Upper lobe of right lung (tissue), 1 donor: ENCODE measurements at regions not wholly inside any gene's neighbourhood (a gene's known extent, or its start where the extent isn't known, plus 50 kb on each side); places are given as distances from the start of the nearest gene placed in this dataset.

Source experiments
- ATAC-seq: fragments of 200-7000 bp; cut with Tn5 transposase; one replicate; pipeline ENCODE4 v1.9.1; 2020; ENCODE audit warnings: mild to moderate bottlenecking, moderate library complexity
- DNase-seq: peaks from one replicate; pipeline ENCODE4 v3.0.0-alpha.2; 2020
- H3K27ac ChIP-seq: fragments of 200-600 bp; one replicate; pipeline ENCODE4 v1.8.0; 2022
- H3K27me3 ChIP-seq: fragments of 200-600 bp; one replicate; pipeline ENCODE4 v1.8.0; 2022; ENCODE audit warnings: mild to moderate bottlenecking
- H3K36me3 ChIP-seq: fragments of 200-600 bp; one replicate; pipeline ENCODE4 v1.8.0; 2022
- H3K4me1 ChIP-seq: fragments of 200-600 bp; one replicate; pipeline ENCODE4 v1.8.0; 2022
- H3K4me3 ChIP-seq: fragments of 200-600 bp; one replicate; pipeline ENCODE4 v1.8.0; 2022; ENCODE audit warnings: mild to moderate bottlenecking
- H3K9me3 ChIP-seq: fragments of 200-600 bp; one replicate; pipeline ENCODE4 v1.8.0; 2022
- CTCF ChIP-seq: fragments of 200-600 bp; IDR thresholded peaks from one replicate; pipeline ENCODE4 v1.8.0; 2022; ENCODE audit warnings: antibody characterized with exemption
- intact Hi-C: fragments of 100-400 bp; cut with DNase I; formaldehyde crosslinking; loops from one replicate; pipeline ENCODE4 v1.11.0; 2022
- donor health status: DM: no; HTN: yes; CAD: no; lungs with severe emphysema.

DNA sequence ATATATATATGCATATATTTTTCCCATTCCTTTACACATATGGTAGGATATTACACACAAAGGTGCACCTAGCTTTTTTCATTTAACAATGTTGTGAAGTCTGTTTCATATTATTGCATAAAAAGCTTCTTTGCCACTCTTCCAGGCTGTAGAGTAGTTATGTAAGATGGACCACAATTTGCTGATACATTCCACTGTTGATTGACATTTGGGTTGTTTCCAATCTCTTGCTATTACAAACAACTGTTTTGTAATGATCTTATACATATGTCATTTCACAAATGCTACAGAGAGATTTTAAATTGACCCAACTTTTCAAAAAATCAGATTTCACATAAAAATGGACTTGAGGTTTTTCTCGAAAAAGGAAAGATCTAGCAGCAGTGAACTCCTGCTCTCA, 301.4 kb downstream of the CDCA7 start:
- no peak overlapping the region for H3K27ac ChIP-seq
- H3K4me1 ChIP-seq = no peaks in the 10 kb centered on the region
- no peaks in the 10 kb centered on the region for H3K9me3 ChIP-seq
- no peak for ATAC-seq
- no peaks in the 10 kb centered on the region for H3K36me3 ChIP-seq
- no peak overlapping the region for H3K4me3 ChIP-seq
- no peak for TF ChIP-seq CTCF
- intact Hi-C loops = no loop called here
- no peaks in the 10 kb centered on the region for H3K27me3 ChIP-seq
- no peak for DNase-seq

- no peak for ATAC-seq
- no peaks in the 10 kb centered on the region for H3K27me3 ChIP-seq
- H3K9me3 ChIP-seq = no peaks in the 10 kb centered on the region
- H3K4me3 ChIP-seq = no peak overlapping the region
- no peak for DNase-seq
- H3K27ac ChIP-seq = no peak overlapping the region
- intact Hi-C loops = no loop called here
- no peaks in the 10 kb centered on the region for H3K36me3 ChIP-seq
- TF ChIP-seq CTCF = no peak
- H3K4me1 ChIP-seq = no peaks in the 10 kb centered on the region
Measured at GRCh38 chr2:173657996-173658717, 303.5 kb downstream of the CDCA7 start.

DNA sequence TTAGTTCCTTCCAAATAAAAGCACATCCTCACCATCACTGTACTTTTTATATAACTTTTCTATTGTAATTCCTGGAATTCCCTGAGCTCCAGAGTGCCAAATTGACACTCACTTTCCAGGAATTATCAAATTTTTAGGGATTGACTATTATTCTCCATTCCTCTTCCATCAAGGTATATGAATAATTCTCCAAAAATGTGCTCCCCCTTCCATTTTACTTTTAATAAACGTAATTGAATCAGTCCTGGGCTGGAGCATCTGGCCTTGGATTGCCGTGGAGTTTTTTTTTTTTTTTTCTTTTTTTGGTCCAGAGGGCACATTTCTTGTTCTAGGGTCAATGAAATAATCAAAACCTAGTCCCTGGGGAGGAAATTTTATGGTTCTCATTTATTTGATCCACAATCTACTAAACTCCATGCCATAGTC, 304.3 kb downstream of the CDCA7 start:
- no peaks in the 10 kb centered on the region for H3K36me3 ChIP-seq
- no peak for DNase-seq
- no peak overlapping the region for H3K27ac ChIP-seq
- ATAC-seq = no peak
- no peaks in the 10 kb centered on the region for H3K9me3 ChIP-seq
- intact Hi-C loops = no loop called here
- H3K4me1 ChIP-seq = no peaks in the 10 kb centered on the region
- H3K4me3 ChIP-seq = no peak overlapping the region
- no peaks in the 10 kb centered on the region for H3K27me3 ChIP-seq
- TF ChIP-seq CTCF = no peak

- H3K36me3 ChIP-seq = no peaks in the 10 kb centered on the region
- intact Hi-C loops = no loop called here
- no peaks in the 10 kb centered on the region for H3K4me1 ChIP-seq
- H3K27me3 ChIP-seq = no peaks in the 10 kb centered on the region
- ATAC-seq (no peak), DNase-seq (no peak)
- no peak overlapping the region for H3K4me3 ChIP-seq
- H3K27ac ChIP-seq = no peak overlapping the region
- H3K9me3 ChIP-seq = no peaks in the 10 kb centered on the region
- no peak for TF ChIP-seq CTCF
Measured at GRCh38 chr2:173659509-173659908, 304.8 kb downstream of the CDCA7 start.

DNA sequence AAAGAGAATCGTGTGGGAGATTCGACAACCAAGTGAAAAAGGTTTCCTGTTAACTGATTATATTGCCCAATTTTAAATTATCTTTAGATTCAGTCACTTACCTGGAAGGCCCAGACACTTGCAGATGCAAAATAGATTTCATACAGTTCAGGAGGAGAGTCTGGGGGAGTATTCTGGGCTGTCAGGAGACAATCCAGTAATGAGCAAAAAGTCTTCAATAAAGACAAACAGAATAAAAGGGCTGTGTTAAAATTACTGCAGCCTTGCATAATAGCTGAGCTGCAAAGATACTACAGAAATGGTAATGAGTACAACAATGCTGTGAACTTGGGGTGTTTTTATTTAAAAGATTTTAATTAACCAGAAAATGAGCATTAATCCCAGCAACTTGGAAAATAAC, 303.6 kb downstream of the SP3 start:
- no peak for TF ChIP-seq CTCF
- no peaks in the 10 kb centered on the region for H3K4me1 ChIP-seq
- no peak for DNase-seq
- H3K27me3 ChIP-seq = no peaks in the 10 kb centered on the region
- no peak for ATAC-seq
- no peak overlapping the region for H3K4me3 ChIP-seq
- H3K27ac ChIP-seq = no peak overlapping the region
- intact Hi-C loops = no loop called here
- no peaks in the 10 kb centered on the region for H3K36me3 ChIP-seq
- H3K9me3 ChIP-seq = no peaks in the 10 kb centered on the region

- ATAC-seq (no peak), DNase-seq (no peak)
- H3K27ac ChIP-seq = no peak overlapping the region
- TF ChIP-seq CTCF = no peak
- no peaks in the 10 kb centered on the region for H3K4me1 ChIP-seq
- no peaks in the 10 kb centered on the region for H3K27me3 ChIP-seq
- H3K9me3 ChIP-seq = no peaks in the 10 kb centered on the region
- intact Hi-C loops = no loop called here
- H3K36me3 ChIP-seq = no peaks in the 10 kb centered on the region
- no peak overlapping the region for H3K4me3 ChIP-seq
Measured at GRCh38 chr2:173663353-173663752, 301.8 kb downstream of the SP3 start.
